ENCODE measurements at regions not wholly inside any gene's neighbourhood (a gene's known extent, or its start where the extent isn't known, plus 50 kb on each side); places are given as distances from the start of the nearest gene placed in this dataset.

- TF ChIP-seq CTCF (IDR thresholded peaks at IDR 0.05): no peak
- TF ChIP-seq EZH2 (IDR thresholded peaks at IDR 0.05; ENCODE audit: borderline replicate concordance, insufficient read depth, low read depth, low read length, poor library complexity, severe bottlenecking): no peak
Observed at GRCh38 chr22:49657275-49657973, 170.2 kb downstream of the BRD1 start.
